Hematopoietic multipotent progenitor cell treated with erythropoietin and hydrocortisone succinate and interleukin-3 and kit ligand, for 4 days (in vitro differentiated cells): ENCODE measurements at regions not wholly inside any gene's neighbourhood (a gene's known extent, or its start where the extent isn't known, plus 50 kb on each side); places are given as distances from the start of the nearest gene placed in this dataset.

Experiments
- DNase-seq: peaks from one replicate; pipeline ENCODE4 v3.0.0-alpha.2; 2015

- no peak for DNase-seq
Measured at GRCh38 chr2:100662866-100663265, 100.1 kb downstream of the PDCL3 start.

- DNase-seq, result no peak
Measured at GRCh38 chr2:100664021-100664755, 101.4 kb downstream of the PDCL3 start.

- DNase-seq, result no peak
Measured at GRCh38 chr2:100664756-100665101, 101.9 kb downstream of the PDCL3 start.

GRCh38 chr2:100666996-100667395 lies 104.2 kb downstream of the PDCL3 start:
- no peak for DNase-seq

- no peak for DNase-seq
Measured at GRCh38 chr2:100667801-100668200, 105.0 kb downstream of the PDCL3 start.

- DNase-seq, result no peak
Measured at GRCh38 chr2:100670232-100670631, 107.4 kb downstream of the PDCL3 start.

GRCh38 chr2:100673115-100673514 lies 110.3 kb downstream of the PDCL3 start:
- no peak for DNase-seq

GRCh38 chr2:100673691-100674485 lies 111.1 kb downstream of the PDCL3 start:
- no peak for DNase-seq

GRCh38 chr2:100674666-100675065 lies 111.9 kb downstream of the PDCL3 start:
- DNase-seq, result no peak

GRCh38 chr2:100675373-100675772 lies 112.6 kb downstream of the PDCL3 start:
- DNase-seq, result no peak

GRCh38 chr2:100675855-100676254 lies 113.1 kb downstream of the PDCL3 start:
- DNase-seq, result no peak

GRCh38 chr2:100676346-100676745 lies 113.6 kb downstream of the PDCL3 start:
- DNase-seq, result no peak

GRCh38 chr2:100677611-100678185 lies 114.9 kb downstream of the PDCL3 start:
- no peak for DNase-seq

GRCh38 chr2:100679211-100679610 lies 116.4 kb downstream of the PDCL3 start:
- no peak for DNase-seq

GRCh38 chr2:100682536-100682935 lies 119.7 kb downstream of the PDCL3 start:
- no peak for DNase-seq

- no peak for DNase-seq
Measured at GRCh38 chr2:100683231-100683630, 120.4 kb downstream of the PDCL3 start.

GRCh38 chr2:100691846-100692245 lies 128.1 kb upstream of the NPAS2 start:
- DNase-seq, result no peak

- DNase-seq, result no peak
Measured at GRCh38 chr2:100692381-100692780, 127.6 kb upstream of the NPAS2 start.

GRCh38 chr2:100692906-100693305 lies 127.0 kb upstream of the NPAS2 start:
- DNase-seq, result no peak

GRCh38 chr2:100699131-100699530 lies 120.8 kb upstream of the NPAS2 start:
- no peak for DNase-seq

- DNase-seq, result no peak
Measured at GRCh38 chr2:100702438-100703109, 117.4 kb upstream of the NPAS2 start.

GRCh38 chr2:100703213-100703612 lies 116.7 kb upstream of the NPAS2 start:
- no peak for DNase-seq

- DNase-seq, result no peak
Measured at GRCh38 chr2:100703739-100704138, 116.2 kb upstream of the NPAS2 start.

- DNase-seq, result no peak
Measured at GRCh38 chr2:100704156-100704555, 115.8 kb upstream of the NPAS2 start.
